ENCODE measurements at regions not wholly inside any gene's neighbourhood (a gene's known extent, or its start where the extent isn't known, plus 50 kb on each side); places are given as distances from the start of the nearest gene placed in this dataset.

DNA sequence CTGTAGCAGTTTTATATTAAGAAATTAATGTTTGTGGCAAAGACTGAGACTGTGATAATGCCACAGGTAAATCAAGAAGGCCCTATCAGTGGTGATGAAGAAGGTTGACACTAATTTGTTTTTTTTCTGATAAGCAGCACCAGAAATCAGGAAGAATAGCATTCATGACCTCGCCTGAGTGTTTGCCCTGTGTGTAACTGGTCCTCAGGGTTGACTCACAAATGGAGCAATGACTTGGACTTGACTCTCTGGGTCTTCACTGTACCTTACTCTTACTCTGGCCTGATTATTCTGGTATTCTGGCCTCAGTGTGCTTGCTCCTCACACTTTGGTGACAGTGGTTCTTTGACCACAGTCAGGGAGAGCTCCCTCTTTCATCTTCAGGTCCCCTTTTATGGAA lies 243.9 kb downstream of the HAO1 start:
- TF ChIP-seq, protein P1, sequence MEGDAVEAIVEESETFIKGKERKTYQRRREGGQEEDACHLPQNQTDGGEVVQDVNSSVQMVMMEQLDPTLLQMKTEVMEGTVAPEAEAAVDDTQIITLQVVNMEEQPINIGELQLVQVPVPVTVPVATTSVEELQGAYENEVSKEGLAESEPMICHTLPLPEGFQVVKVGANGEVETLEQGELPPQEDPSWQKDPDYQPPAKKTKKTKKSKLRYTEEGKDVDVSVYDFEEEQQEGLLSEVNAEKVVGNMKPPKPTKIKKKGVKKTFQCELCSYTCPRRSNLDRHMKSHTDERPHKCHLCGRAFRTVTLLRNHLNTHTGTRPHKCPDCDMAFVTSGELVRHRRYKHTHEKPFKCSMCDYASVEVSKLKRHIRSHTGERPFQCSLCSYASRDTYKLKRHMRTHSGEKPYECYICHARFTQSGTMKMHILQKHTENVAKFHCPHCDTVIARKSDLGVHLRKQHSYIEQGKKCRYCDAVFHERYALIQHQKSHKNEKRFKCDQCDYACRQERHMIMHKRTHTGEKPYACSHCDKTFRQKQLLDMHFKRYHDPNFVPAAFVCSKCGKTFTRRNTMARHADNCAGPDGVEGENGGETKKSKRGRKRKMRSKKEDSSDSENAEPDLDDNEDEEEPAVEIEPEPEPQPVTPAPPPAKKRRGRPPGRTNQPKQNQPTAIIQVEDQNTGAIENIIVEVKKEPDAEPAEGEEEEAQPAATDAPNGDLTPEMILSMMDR (conservative IDR thresholded peaks at IDR 0.05; ENCODE audit: low read depth, low read length): no peak
- TF ChIP-seq MAFK (IDR thresholded peaks at IDR 0.05; ENCODE audit: low read depth, low read length) (no peak), MXI1 (IDR thresholded peaks at IDR 0.05; ENCODE audit: borderline replicate concordance, low read depth, low read length) (no peak), RFX5 (IDR thresholded peaks at IDR 0.05; ENCODE audit: low read depth, low read length) (no peak), POLR2A (IDR thresholded peaks at IDR 0.05; ENCODE audit: low read depth, low read length) (no peak), FOS (IDR thresholded peaks at IDR 0.05; ENCODE audit: low read depth, low read length) (no peak), RAD21 (IDR thresholded peaks at IDR 0.05; ENCODE audit: low read length) (no peak), BHLHE40 (IDR thresholded peaks at IDR 0.05; ENCODE audit: low read depth, low read length) (no peak), CEBPB (IDR thresholded peaks at IDR 0.05; ENCODE audit: low read depth, low read length) (no peak), CHD1 (IDR thresholded peaks at IDR 0.05; ENCODE audit: low read depth, low read length) (no peak), RCOR1 (IDR thresholded peaks at IDR 0.05; ENCODE audit: insufficient replicate concordance, low read length) (no peak)
- TF ChIP-seq, protein P2, sequence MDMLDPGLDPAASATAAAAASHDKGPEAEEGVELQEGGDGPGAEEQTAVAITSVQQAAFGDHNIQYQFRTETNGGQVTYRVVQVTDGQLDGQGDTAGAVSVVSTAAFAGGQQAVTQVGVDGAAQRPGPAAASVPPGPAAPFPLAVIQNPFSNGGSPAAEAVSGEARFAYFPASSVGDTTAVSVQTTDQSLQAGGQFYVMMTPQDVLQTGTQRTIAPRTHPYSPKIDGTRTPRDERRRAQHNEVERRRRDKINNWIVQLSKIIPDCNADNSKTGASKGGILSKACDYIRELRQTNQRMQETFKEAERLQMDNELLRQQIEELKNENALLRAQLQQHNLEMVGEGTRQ (IDR thresholded peaks at IDR 0.05; ENCODE audit: low read depth, low read length): no peak
- TF ChIP-seq, protein P3, sequence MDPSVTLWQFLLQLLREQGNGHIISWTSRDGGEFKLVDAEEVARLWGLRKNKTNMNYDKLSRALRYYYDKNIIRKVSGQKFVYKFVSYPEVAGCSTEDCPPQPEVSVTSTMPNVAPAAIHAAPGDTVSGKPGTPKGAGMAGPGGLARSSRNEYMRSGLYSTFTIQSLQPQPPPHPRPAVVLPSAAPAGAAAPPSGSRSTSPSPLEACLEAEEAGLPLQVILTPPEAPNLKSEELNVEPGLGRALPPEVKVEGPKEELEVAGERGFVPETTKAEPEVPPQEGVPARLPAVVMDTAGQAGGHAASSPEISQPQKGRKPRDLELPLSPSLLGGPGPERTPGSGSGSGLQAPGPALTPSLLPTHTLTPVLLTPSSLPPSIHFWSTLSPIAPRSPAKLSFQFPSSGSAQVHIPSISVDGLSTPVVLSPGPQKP (IDR thresholded peaks at IDR 0.05; ENCODE audit: borderline replicate concordance, low read depth, low read length): no peak
